Effector memory CD8-positive, alpha-beta T cell (primary cell): ENCODE measurements at regions not wholly inside any gene's neighbourhood (a gene's known extent, or its start where the extent isn't known, plus 50 kb on each side); places are given as distances from the start of the nearest gene placed in this dataset.

Experiments
- ATAC-seq: fragments of 150-1000 bp; cut with Tn5 transposase; replicated peaks from 2 replicates; pipeline ENCODE4 v1.10.0; 2021; ENCODE audit warnings: mild to moderate bottlenecking, moderate library complexity
- DNase-seq, 3 experiments: peaks; one replicate each; pipeline ENCODE4 v3.0.0; 2021
- H3K27ac Mint-ChIP-seq, 2 donors: one replicate each; pipeline ENCODE4 v1.8.0; 2022; ENCODE audit warnings: mild to moderate bottlenecking in 2 of 2, mixed read lengths in 2 of 2, moderate library complexity in 2 of 2
- H3K27me3 Mint-ChIP-seq, 2 donors: one replicate each; pipeline ENCODE4 v1.8.0; 2022; ENCODE audit warnings: mixed read lengths in 2 of 2
- H3K36me3 Mint-ChIP-seq: one replicate; pipeline ENCODE4 v1.8.0; 2022; ENCODE audit warnings: mild to moderate bottlenecking, moderate library complexity, mixed read lengths; ENCODE audit not compliant: insufficient read depth
- H3K4me1 Mint-ChIP-seq, 2 donors: one replicate each; pipeline ENCODE4 v1.8.0; 2022; ENCODE audit warnings: low read depth in 2 of 2, mixed read lengths in 2 of 2
- H3K4me3 Mint-ChIP-seq, 2 donors: one replicate each; pipeline ENCODE4 v1.8.0; 2022; ENCODE audit warnings: mild to moderate bottlenecking in 2 of 2, mixed read lengths in 2 of 2, moderate library complexity in 2 of 2
- H3K9me3 Mint-ChIP-seq, 2 donors: one replicate each; pipeline ENCODE4 v1.8.0; 2022; ENCODE audit warnings: mixed read lengths in 2 of 2

DNA sequence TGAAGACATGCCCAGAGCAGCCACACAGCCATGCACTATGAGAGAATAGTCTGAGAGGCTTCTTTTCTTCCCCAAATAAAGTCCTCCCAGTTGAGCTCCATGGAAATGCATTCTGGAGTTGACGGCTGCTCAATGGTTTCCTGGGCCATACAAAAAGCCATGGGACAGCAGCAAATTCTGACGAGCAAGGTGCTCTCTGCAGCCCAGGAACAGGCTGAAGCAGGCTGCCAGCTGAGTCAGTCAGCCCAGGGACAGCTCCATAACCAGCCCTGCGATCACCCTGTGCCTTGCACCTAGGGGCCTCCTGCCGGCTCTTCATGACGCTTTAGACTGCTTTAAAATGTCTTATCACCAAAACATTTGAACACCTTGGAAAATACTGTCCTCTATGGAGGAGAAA is 256.3 kb upstream of the CHRNA7 start:
- ATAC-seq = no peak
- H3K4me1 Mint-ChIP-seq = no peaks in the 10 kb centered on the region
- H3K27me3 Mint-ChIP-seq = peaks cover 28 to 35% of the 10 kb centered on the region in 2 donors
- H3K9me3 Mint-ChIP-seq = no peaks in the 10 kb centered on the region
- DNase-seq = no peak
- no peak overlapping the region for H3K4me3 Mint-ChIP-seq
- peaks cover 3% of the 10 kb centered on the region for H3K36me3 Mint-ChIP-seq
- H3K27ac Mint-ChIP-seq = no peak overlapping the region

DNA sequence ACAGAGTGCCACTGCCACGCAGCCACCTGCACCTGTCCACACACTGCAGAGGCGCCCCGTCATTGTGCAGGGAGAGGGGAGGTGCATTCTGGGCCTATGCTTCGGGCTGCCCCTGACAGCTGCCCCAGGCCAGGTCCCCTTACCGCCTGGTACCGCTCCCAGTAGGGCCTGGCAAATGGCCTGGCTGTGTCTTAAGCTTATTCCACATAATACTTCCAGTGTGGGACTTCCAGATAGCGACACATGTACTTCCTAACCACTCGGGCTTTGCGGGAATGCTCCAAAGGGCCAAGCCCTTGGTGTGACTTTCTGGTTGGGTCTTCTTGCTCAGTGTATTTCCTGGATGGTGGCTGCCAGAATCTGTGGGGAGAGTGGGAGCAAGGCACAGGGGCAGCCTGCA is 254.3 kb upstream of the CHRNA7 start:
- Mint-ChIP-seq H3K4me3 (no peak overlapping the region), H3K27me3 (peaks cover 33 to 43% of the 10 kb centered on the region in 2 donors), H3K9me3 (no peaks in the 10 kb centered on the region), H3K4me1 (no peaks in the 10 kb centered on the region), H3K36me3 (peaks cover 3% of the 10 kb centered on the region), H3K27ac (no peak overlapping the region)
- ATAC-seq (no peak), DNase-seq (no peak)

DNA sequence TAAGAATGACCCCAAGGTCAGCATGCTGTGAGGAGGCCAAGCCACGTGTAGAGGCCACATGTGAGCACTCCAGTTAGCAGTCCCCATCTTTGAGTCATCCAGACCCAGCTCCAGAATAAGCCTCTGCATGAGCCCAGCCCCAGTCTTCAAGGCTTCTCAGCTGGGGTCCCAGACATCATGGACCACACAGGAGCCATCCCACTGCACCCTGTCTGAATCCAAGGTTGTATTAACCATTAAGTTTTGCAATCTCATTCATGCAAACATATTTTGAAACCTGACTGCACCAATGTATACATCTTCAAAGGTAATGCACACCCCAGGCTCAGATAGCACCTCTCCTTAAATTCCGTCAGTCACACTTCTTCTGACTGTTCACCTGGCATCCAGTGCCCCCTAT is 249.1 kb upstream of the CHRNA7 start:
- no peaks in the 10 kb centered on the region for H3K4me1 Mint-ChIP-seq
- H3K9me3 Mint-ChIP-seq = no peaks in the 10 kb centered on the region
- peaks cover 32 to 65% of the 10 kb centered on the region in 2 donors for H3K27me3 Mint-ChIP-seq
- no peak overlapping the region for H3K4me3 Mint-ChIP-seq
- no peak for ATAC-seq
- no peak for DNase-seq
- H3K27ac Mint-ChIP-seq = no peak overlapping the region
- H3K36me3 Mint-ChIP-seq = no peaks in the 10 kb centered on the region

DNA sequence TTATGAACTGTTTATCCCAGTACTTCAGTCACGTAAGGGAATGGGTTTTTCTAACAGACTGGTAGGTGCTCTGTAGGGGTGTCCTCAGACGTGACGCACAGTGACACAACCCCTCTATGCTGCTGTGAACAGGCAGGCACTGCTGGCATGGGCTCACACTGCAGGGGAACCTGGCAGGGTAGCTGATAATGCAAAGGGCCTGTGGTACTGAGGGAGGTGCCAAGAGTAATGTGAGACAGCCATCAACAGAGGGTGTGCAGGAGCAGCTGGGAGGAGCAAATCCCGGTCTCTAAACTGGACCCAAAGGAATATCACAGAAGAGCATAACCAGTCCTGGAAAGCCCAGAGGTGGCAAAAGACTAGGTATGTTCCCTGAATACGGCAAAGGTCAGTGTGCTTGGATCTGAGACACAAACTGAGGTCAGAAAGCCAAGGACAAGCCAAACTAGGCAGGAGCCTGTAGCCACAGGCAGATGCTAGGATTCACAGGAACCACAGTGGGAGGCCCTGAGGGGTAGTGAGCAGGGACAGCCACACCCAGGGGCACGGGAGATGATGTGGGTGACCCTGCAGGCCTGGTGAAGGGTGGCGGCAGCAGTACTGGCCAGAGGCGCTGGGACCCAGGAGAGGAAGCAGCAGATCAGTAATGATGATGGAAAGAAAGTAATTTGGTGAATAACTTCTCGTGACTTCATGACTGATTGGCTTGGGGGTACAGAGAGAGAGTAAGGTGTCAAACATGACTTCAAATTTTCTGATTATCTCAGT is 248.1 kb upstream of the CHRNA7 start:
- H3K27me3 Mint-ChIP-seq = peaks cover 30 to 60% of the 10 kb centered on the region in 2 donors
- H3K36me3 Mint-ChIP-seq = no peaks in the 10 kb centered on the region
- DNase-seq = no peak
- no peaks in the 10 kb centered on the region for H3K9me3 Mint-ChIP-seq
- no peak overlapping the region for H3K4me3 Mint-ChIP-seq
- H3K27ac Mint-ChIP-seq = no peak overlapping the region
- no peaks in the 10 kb centered on the region for H3K4me1 Mint-ChIP-seq
- no peak for ATAC-seq

DNA sequence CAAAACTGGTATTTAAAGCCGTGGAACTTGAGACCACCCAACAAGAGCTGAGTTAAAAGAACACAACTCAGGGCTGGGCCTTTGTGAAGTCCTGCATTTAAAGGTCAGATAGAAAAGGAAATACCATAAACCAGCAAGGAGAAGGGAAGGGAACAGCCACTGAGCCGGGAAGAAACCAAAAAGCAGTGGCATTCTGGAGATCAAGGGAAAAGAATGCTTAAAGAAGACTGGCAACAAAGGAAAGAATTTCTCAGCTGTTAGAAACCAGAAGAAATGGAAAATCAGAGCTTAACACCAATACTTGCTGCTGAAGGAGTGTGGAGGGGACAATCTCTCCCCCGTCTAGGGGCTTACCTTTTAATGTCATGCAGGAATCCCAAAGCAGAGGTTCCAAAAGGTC is 247.4 kb upstream of the CHRNA7 start:
- H3K36me3 Mint-ChIP-seq = no peaks in the 10 kb centered on the region
- H3K27me3 Mint-ChIP-seq = peaks cover 23 to 52% of the 10 kb centered on the region in 2 donors
- no peak for ATAC-seq
- no peaks in the 10 kb centered on the region for H3K9me3 Mint-ChIP-seq
- no peak overlapping the region for H3K27ac Mint-ChIP-seq
- no peak for DNase-seq
- H3K4me1 Mint-ChIP-seq = no peaks in the 10 kb centered on the region
- no peak overlapping the region for H3K4me3 Mint-ChIP-seq

DNA sequence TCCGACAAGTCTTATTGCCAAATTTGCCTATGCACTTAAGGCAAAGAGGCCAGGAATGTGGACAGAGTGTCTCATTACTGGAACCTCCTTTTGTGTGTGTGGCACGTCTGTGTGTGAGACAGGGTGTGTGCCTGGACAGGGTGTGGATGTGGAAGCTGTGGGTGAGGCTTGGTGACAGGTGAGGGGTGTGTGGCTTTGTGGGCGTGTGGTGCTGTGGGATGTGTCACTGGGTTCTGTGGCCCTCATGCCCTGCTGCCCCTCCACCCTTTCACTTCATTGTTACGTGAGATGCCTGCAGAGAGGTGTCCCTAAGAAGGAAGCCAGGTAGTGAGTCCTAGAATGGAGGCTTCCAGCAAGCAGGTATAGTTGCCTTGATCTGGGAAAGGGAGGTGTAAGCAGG is 244.0 kb upstream of the CHRNA7 start:
- no peak for ATAC-seq
- Mint-ChIP-seq H3K4me3 (no peak overlapping the region), H3K9me3 (no peaks in the 10 kb centered on the region), H3K36me3 (no peaks in the 10 kb centered on the region), H3K27ac (no peak overlapping the region), H3K4me1 (no peaks in the 10 kb centered on the region), H3K27me3 (peaks cover 12 to 33% of the 10 kb centered on the region in 2 donors)
- no peak for DNase-seq

DNA sequence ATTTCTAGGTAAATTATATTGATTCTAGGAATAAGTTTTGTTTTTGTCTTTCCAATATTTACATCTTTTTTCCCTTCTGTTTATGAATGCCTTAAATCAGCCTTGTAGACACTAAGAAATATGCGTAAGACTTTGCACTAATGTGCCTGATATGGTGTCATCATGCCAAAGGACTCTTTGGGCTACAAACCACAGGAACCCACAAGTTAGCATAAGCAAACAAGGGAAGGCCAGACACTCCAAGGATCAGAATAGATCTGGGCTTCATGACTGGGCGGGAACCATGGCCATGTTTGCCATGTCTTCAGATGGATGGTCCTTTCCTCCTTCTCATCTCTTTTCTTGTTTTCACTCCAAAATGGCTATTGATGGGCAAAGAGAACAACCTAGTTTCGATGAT is 242.2 kb upstream of the CHRNA7 start:
- no peak overlapping the region for H3K4me3 Mint-ChIP-seq
- H3K9me3 Mint-ChIP-seq = no peaks in the 10 kb centered on the region
- H3K4me1 Mint-ChIP-seq = no peaks in the 10 kb centered on the region
- H3K27ac Mint-ChIP-seq = no peak overlapping the region
- no peak for DNase-seq
- ATAC-seq = no peak
- H3K36me3 Mint-ChIP-seq = no peaks in the 10 kb centered on the region
- H3K27me3 Mint-ChIP-seq = peaks cover 17 to 33% of the 10 kb centered on the region in 2 donors

DNA sequence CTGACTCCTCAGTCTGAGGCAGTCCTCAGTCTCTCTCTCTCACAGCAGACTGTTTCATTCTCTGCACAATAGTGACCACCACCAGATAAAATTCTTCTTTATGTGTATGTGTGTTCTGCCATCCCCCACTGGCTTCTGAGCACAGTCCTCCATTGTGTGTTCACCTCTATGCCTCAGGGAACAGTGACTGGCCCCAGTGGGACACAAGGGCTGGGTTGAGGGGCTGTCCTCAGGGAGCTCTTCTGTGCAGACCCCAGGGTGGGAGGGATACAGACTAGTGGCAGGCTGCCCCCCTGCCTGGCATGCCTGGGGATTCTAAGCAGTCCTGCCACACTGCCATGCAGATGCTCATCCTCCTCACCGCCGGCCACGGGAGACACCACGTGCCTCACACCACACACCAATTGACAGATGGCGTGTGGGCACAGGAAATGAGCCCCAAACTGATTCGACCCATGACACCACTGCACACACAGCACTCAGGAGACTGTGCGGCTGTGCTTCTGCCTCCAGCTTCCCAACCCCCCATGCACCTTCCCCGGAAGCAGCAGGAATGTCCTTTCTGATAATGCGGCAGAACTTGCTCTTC is 237.6 kb upstream of the CHRNA7 start:
- Mint-ChIP-seq H3K4me3 (no peak overlapping the region), H3K27me3 (peaks cover 29 to 45% of the 10 kb centered on the region in 2 donors), H3K4me1 (no peaks in the 10 kb centered on the region), H3K27ac (peak overlapping the region in 1 of 2 donors; percentile 80), H3K36me3 (no peaks in the 10 kb centered on the region), H3K9me3 (no peaks in the 10 kb centered on the region)
- ATAC-seq (no peak), DNase-seq (no peak)

DNA sequence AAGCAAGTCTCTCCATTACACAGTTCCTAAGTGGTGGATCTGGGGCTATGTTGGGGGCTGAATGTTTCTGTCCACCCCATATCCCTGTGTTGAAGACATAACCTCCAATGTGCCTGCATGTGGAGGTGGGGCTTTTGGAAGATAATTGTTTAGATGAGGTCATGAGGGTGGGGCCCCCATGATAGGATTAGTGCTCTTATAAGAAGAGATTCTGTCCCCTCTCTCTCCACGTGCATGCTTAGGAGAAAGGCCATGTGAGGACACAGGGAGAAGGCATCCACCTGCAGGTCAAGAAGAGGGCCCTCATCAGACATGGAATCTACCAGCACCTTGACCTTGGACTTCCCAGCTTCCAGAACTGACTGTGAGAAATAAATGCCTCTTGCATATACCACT is 231.0 kb upstream of the CHRNA7 start:
- Mint-ChIP-seq H3K27ac (no peak overlapping the region), H3K27me3 (peaks cover 13 to 57% of the 10 kb centered on the region in 2 donors), H3K4me1 (no peaks in the 10 kb centered on the region), H3K4me3 (no peak overlapping the region), H3K36me3 (peaks cover 2% of the 10 kb centered on the region), H3K9me3 (no peaks in the 10 kb centered on the region)
- ATAC-seq (no peak), DNase-seq (no peak)

DNA sequence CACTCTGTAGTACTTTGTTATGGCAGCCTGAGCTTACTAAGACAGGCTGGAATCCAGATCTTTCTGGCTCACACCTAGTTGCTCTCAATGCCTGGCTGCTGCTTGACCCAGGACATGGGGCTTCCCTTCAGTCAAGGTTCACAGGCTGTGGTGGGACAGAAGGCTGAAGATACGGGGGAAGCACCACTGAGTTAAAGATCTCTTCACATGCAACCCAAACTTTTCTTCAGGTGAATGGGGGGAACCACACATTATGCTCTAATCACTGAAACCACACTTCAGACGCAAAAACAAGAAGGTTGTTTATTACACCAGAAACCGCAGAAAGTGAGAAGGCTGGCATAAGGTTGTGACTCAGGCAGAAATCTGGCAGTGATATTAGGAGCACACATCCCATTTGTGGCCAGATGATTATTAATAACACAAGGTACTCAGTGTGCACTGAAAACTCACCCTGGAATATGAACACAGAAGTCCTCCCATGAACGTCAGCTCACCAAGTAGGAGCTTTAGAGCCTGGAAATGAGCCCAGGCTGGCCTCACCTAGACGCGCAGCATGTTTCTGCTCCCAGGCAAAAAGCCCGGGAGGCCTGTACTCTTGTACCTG is 230.5 kb upstream of the CHRNA7 start:
- Mint-ChIP-seq H3K27ac (no peak overlapping the region), H3K36me3 (peaks cover 2% of the 10 kb centered on the region)
- ATAC-seq = no peak

DNA sequence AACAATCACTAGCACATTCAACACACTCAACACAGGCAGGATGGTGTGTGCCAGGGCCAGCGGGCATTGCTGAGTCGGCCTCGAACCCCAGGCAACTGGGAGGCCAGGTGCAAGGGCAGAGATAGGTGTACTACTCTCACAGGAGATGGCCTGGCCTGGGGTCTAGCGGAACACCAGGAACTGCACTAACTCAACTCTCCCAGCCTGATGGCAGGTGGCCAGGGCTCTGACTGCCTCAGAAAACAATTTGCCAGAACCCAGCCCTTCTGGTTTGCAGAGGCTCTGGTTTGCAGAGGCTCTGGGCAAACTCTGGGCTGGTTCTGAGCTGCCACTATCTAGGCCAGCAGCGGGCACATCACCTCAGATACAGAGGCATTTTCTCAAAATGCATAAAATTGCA is 229.2 kb upstream of the CHRNA7 start:
- Mint-ChIP-seq H3K9me3 (no peaks in the 10 kb centered on the region), H3K27ac (no peak overlapping the region), H3K27me3 (peaks cover 13 to 45% of the 10 kb centered on the region in 2 donors), H3K4me1 (no peaks in the 10 kb centered on the region), H3K36me3 (peaks cover 2% of the 10 kb centered on the region), H3K4me3 (no peak overlapping the region)
- ATAC-seq = no peak
- no peak for DNase-seq

More for the DNA sequence above, 230.5 kb upstream of the CHRNA7 start:
- H3K4me3 Mint-ChIP-seq = no peak overlapping the region
- no peak for DNase-seq
- peaks cover 13 to 57% of the 10 kb centered on the region in 2 donors for H3K27me3 Mint-ChIP-seq
- H3K4me1 Mint-ChIP-seq = no peaks in the 10 kb centered on the region
- H3K9me3 Mint-ChIP-seq = no peaks in the 10 kb centered on the region

DNA sequence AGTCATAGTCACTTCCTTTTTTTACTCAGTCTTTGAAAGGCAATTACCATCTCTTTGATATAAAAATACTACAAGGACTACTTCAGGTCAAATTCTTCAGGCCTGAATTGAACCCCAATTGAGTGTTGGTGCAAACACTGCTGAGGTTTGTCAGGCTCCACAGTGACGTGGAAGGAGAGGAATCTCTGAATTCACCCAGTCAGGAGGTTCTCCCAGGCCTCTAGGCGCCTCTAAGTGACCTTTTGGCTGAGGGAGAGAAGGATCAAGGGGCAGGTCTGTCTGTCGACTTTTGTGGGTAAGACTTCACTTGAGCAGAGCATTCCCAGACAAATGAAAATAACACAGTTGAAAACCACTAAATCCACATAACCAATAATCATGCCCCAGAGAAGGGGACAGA is 227.6 kb upstream of the CHRNA7 start:
- H3K36me3 Mint-ChIP-seq = peaks cover 2% of the 10 kb centered on the region
- no peaks in the 10 kb centered on the region for H3K9me3 Mint-ChIP-seq
- no peak overlapping the region for H3K4me3 Mint-ChIP-seq
- DNase-seq = no peak
- no peak for ATAC-seq
- peaks cover 9 to 37% of the 10 kb centered on the region in 2 donors for H3K27me3 Mint-ChIP-seq
- H3K27ac Mint-ChIP-seq = no peak overlapping the region
- no peaks in the 10 kb centered on the region for H3K4me1 Mint-ChIP-seq

DNA sequence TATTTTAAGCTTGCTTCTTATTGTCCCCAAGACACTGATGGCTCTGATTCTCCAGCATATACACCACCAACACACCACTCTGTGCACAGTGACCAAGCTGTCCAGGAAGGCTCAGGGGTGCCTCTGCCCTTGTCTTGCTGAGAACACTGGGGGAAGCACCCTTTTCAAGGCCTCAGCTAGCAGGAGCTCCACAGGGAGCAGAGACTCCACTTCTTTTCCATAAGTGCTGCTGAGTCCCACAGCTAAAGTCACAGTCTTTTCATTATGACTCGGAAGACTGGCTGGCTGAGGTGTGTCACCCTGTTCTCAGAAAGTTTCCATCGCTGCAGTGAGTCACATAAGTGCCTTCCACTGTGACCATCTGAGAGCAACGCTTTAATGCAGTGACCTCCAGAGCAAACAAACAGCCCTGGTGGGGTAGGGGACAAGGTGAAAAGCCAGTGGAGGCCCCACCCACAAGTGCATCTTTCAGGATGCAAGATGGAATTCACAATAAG is 226.9 kb upstream of the CHRNA7 start:
- peaks cover 2 to 30% of the 10 kb centered on the region in 2 donors for H3K27me3 Mint-ChIP-seq
- no peak overlapping the region for H3K27ac Mint-ChIP-seq
- ATAC-seq = no peak
- H3K36me3 Mint-ChIP-seq = peaks cover 2% of the 10 kb centered on the region
- H3K4me1 Mint-ChIP-seq = no peaks in the 10 kb centered on the region
- no peaks in the 10 kb centered on the region for H3K9me3 Mint-ChIP-seq
- DNase-seq = no peak
- no peak overlapping the region for H3K4me3 Mint-ChIP-seq
